ENCODE measurements at regions not wholly inside any gene's neighbourhood (a gene's known extent, or its start where the extent isn't known, plus 50 kb on each side); places are given as distances from the start of the nearest gene placed in this dataset.

GRCh38 chr3:23647706-23648258 is 158.0 kb upstream of the UBE2E1 start:
- no peaks in the 10 kb centered on the region for H3K36me3 ChIP-seq (ENCODE audit: insufficient read depth, low read length)
- H3K27ac ChIP-seq (ENCODE audit: low read length) = no peak overlapping the region
- H3K27me3 ChIP-seq (ENCODE audit: insufficient read depth, low read depth, low read length) = no peaks in the 10 kb centered on the region

GRCh38 chr3:23648326-23648995 is 157.3 kb upstream of the UBE2E1 start:
- Histone ChIP-seq H2AFZ (ENCODE audit: low read depth, low read length) (no peak overlapping the region), H3K27me3 (ENCODE audit: insufficient read depth, low read depth, low read length) (no peaks in the 10 kb centered on the region), H3K4me2 (ENCODE audit: low read length) (no peak overlapping the region), H3K27ac (ENCODE audit: low read length) (no peak overlapping the region), H4K20me1 (ENCODE audit: insufficient read depth) (no peaks in the 10 kb centered on the region), H3K4me3 (ENCODE audit: low read length) (no peak overlapping the region), H3K9me2 (ENCODE audit: insufficient read depth, low read length) (no peaks in the 10 kb centered on the region), H3K9ac (ENCODE audit: low read length) (no peak overlapping the region), H3K36me3 (ENCODE audit: insufficient read depth, low read length) (no peaks in the 10 kb centered on the region), H3K79me2 (replicated peaks; ENCODE audit: insufficient read depth, low read length) (no peaks in the 10 kb centered on the region), H3K9me3 (ENCODE audit: low read length) (no peaks in the 10 kb centered on the region), H3F3A (ENCODE audit: insufficient read depth, low read length, poor library complexity, severe bottlenecking) (no peaks in the 10 kb centered on the region)
- TF ChIP-seq TAF1 (IDR thresholded peaks at IDR 0.05; ENCODE audit: low read depth) (no peak), CTCF (IDR thresholded peaks at IDR 0.05; ENCODE audit: poor library complexity, severe bottlenecking) (no peak), RAD21 (conservative IDR thresholded peaks at IDR 0.05) (no peak), POLR2AphosphoS5 (IDR thresholded peaks at IDR 0.05) (no peak), MXI1 (conservative IDR thresholded peaks at IDR 0.05; ENCODE audit: poor library complexity, severe bottlenecking) (no peak), EZH2 (IDR thresholded peaks at IDR 0.05; ENCODE audit: borderline replicate concordance, insufficient read depth, low read length, poor library complexity, severe bottlenecking) (no peak), SMC3 (conservative IDR thresholded peaks at IDR 0.05; ENCODE audit: poor library complexity) (no peak)
- TF ChIP-seq, protein P1, sequence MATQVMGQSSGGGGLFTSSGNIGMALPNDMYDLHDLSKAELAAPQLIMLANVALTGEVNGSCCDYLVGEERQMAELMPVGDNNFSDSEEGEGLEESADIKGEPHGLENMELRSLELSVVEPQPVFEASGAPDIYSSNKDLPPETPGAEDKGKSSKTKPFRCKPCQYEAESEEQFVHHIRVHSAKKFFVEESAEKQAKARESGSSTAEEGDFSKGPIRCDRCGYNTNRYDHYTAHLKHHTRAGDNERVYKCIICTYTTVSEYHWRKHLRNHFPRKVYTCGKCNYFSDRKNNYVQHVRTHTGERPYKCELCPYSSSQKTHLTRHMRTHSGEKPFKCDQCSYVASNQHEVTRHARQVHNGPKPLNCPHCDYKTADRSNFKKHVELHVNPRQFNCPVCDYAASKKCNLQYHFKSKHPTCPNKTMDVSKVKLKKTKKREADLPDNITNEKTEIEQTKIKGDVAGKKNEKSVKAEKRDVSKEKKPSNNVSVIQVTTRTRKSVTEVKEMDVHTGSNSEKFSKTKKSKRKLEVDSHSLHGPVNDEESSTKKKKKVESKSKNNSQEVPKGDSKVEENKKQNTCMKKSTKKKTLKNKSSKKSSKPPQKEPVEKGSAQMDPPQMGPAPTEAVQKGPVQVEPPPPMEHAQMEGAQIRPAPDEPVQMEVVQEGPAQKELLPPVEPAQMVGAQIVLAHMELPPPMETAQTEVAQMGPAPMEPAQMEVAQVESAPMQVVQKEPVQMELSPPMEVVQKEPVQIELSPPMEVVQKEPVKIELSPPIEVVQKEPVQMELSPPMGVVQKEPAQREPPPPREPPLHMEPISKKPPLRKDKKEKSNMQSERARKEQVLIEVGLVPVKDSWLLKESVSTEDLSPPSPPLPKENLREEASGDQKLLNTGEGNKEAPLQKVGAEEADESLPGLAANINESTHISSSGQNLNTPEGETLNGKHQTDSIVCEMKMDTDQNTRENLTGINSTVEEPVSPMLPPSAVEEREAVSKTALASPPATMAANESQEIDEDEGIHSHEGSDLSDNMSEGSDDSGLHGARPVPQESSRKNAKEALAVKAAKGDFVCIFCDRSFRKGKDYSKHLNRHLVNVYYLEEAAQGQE (IDR thresholded peaks at IDR 0.05; ENCODE audit: borderline replicate concordance) = no peak

More at GRCh38 chr3:23647706-23648258, 158.0 kb upstream of the UBE2E1 start:
- Histone ChIP-seq H3K9ac (ENCODE audit: low read length) (no peak overlapping the region), H3K4me2 (ENCODE audit: low read length) (no peak overlapping the region), H3K4me3 (ENCODE audit: low read length) (no peak overlapping the region), H3F3A (ENCODE audit: insufficient read depth, low read length, poor library complexity, severe bottlenecking) (no peaks in the 10 kb centered on the region), H4K20me1 (ENCODE audit: insufficient read depth) (no peaks in the 10 kb centered on the region), H3K9me2 (ENCODE audit: insufficient read depth, low read length) (no peaks in the 10 kb centered on the region), H2AFZ (ENCODE audit: low read depth, low read length) (no peak overlapping the region), H3K9me3 (ENCODE audit: low read length) (no peaks in the 10 kb centered on the region), H3K79me2 (replicated peaks; ENCODE audit: insufficient read depth, low read length) (no peaks in the 10 kb centered on the region)
- TF ChIP-seq MXI1 (conservative IDR thresholded peaks at IDR 0.05; ENCODE audit: poor library complexity, severe bottlenecking) (no peak), CTCF (IDR thresholded peaks at IDR 0.05; ENCODE audit: poor library complexity, severe bottlenecking) (no peak), EP300 (conservative IDR thresholded peaks at IDR 0.05; ENCODE audit: poor library complexity, severe bottlenecking) (no peak), SMC3 (conservative IDR thresholded peaks at IDR 0.05; ENCODE audit: poor library complexity) (no peak), EZH2 (IDR thresholded peaks at IDR 0.05; ENCODE audit: borderline replicate concordance, insufficient read depth, low read length, poor library complexity, severe bottlenecking) (no peak), TAF1 (IDR thresholded peaks at IDR 0.05; ENCODE audit: low read depth) (no peak), POLR2AphosphoS5 (IDR thresholded peaks at IDR 0.05) (no peak), RAD21 (conservative IDR thresholded peaks at IDR 0.05) (no peak)
- TF ChIP-seq, protein P1 (IDR thresholded peaks at IDR 0.05; ENCODE audit: borderline replicate concordance) = no peak

Measured in neural cell (in vitro differentiated cells).